GM18508 (cell line): ENCODE measurements at regions not wholly inside any gene's neighbourhood (a gene's known extent, or its start where the extent isn't known, plus 50 kb on each side); places are given as distances from the start of the nearest gene placed in this dataset.

Experiments used
- ATAC-seq: cut with Tn5 transposase; IDR thresholded peaks from one replicate; pipeline ENCODE4 v1.9.1; 2021; ENCODE audit warnings: moderate number of reproducible peaks; ENCODE audit not compliant: insufficient read depth, unreplicated experiment

- no peak for ATAC-seq
Observed at GRCh38 chr18:27414682-27415081, 229.6 kb upstream of the CHST9 start.

GRCh38 chr18:27413495-27414401 is 228.6 kb upstream of the CHST9 start:
- ATAC-seq, result no peak

DNA sequence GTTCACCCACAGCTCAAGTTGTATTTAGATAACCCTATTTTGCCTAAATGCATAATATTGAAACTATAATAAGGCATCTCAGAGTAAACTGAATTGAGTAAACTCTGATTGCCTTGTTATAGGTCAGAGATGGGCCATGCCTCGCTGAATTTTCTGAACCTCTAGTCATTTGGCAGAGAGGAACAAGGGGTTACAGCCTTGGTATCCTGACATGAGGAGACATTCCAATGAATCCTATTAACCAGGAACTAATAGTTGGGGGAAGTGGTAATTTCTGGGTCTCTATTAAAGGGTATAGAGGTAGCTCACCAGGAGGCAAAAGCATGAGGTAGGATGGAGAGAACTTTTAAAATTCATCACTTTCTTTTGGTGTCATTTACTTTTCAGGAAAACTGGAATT is 227.4 kb upstream of the CHST9 start:
- ATAC-seq, result no peak

DNA sequence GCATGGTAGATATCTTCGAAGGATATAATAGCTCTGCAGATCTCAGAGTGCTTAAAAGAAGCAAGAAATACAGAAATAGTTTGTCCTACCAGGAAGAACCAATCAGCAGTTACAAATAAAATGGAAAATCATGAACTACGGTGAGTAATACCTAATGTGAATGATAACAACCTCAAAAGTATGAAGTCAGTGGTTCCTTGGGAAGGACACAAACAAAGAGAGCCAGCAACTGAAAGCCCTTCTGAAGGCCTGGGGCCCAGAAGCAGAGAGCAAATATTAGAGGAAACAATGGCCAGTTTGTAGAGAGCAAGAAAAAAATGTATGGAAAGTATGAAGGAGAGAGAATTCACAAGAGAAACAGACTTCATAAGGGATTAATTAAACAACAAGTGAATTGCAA is 226.8 kb upstream of the CHST9 start:
- no peak for ATAC-seq

- no peak for ATAC-seq
Observed at GRCh38 chr18:27411013-27411412, 225.9 kb upstream of the CHST9 start.

- no peak for ATAC-seq
Observed at GRCh38 chr18:27404855-27405254, 219.7 kb upstream of the CHST9 start.

DNA sequence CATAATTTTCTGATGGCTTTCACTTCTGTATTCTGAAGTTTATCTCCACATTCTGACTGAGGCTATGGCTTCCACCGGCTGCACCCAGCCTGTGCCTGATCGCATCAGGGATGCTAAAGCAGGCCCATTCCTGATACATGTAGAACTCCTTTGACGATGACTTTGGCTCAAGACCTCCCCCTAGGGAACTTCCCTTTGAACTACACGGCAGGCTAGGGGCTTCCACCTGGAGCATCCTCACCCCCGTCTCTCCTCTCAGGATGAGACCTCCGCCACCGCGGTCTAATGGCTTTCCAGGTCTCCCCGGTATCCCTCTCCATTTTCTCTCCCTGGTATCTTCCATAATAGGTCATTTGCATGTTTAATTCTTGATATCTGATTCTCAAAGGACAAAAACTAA is 214.9 kb upstream of the CHST9 start:
- ATAC-seq, result no peak

- no peak for ATAC-seq
Observed at GRCh38 chr18:27395752-27396151, 210.6 kb upstream of the CHST9 start.

GRCh38 chr18:27394687-27395086 is 209.6 kb upstream of the CHST9 start:
- ATAC-seq, result no peak

DNA sequence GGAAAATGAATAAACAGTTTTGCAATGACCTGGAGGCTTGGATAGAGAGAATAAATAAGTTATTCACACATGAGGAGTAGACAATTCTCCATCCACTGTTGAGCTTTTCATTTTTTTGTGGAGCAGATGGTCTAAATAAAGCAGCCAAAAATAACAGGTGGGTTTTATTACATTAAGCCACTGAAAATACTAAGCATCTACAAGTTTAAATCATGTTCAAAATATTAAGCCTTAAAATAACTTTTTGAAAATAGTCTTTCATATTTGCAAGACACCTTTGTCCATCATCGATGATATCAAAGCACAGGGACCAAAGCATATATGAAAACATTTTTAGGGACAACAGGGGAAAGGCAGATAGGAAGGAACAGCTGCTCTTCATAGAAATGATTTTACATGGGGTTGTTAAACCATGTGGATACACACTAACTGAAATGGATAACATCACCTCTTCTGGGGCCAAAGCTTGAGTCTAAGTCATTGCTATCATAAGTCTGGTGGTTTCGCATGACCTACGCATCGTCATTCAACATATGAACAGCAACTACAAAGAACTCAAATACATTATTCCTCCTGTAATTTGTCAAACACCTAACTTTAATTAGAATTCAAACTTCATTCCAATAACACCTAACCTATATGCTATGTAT is 197.6 kb upstream of the CHST9 start:
- ATAC-seq, result no peak

DNA sequence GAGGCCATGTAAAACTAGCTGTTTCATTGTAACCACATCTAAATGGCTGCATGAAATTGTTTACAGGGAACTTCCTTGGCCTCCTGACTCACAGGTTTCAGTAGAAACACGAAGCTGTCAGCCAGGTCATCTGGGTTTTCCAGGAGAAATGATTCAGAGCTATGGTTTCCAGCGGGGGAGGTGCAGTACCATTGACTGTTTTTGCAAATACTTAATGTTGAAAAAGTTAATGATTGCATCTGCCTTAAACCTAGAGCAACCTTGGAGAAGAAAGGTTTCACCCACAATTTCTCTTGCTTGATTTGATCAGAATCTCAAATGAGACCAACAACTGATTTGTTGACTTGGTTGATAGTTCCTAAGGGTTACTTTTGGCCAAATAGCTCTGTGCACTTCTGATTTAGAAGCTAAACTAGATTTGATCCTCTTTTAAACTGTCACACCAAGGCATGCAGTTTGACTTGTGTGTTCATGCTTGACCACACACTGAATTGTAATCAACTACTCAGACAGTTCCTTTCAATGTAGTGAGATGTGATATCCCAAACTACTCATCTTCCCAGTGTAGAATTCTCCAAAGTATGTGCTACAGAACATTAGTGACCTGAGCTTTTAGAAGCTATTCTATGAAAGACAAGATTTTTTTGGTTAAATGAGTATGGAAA is 193.5 kb upstream of the CHST9 start:
- ATAC-seq, result no peak

DNA sequence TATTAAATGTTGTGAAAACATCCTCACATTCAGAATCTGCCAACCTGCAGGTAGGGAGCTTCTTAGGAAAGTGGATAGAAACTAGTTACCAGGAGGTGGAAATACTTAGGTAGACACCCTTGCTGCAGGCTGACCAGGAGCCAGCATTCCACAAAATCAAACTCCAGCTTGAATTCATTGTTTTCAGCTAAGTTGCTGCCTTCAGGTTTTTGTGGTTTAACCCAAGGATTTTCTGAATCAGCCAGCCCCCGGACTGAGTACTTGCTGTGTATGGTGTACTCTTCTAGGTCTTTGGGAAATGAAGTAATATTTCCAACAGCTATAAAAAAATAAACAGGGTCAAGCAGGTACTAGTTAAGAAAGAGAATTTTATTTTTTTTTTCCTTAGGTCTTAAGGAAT is 192.1 kb upstream of the CHST9 start:
- no peak for ATAC-seq

- no peak for ATAC-seq
Observed at GRCh38 chr18:27372386-27372785, 187.3 kb upstream of the CHST9 start.

- no peak for ATAC-seq
Observed at GRCh38 chr18:27366665-27367064, 181.6 kb upstream of the CHST9 start.

DNA sequence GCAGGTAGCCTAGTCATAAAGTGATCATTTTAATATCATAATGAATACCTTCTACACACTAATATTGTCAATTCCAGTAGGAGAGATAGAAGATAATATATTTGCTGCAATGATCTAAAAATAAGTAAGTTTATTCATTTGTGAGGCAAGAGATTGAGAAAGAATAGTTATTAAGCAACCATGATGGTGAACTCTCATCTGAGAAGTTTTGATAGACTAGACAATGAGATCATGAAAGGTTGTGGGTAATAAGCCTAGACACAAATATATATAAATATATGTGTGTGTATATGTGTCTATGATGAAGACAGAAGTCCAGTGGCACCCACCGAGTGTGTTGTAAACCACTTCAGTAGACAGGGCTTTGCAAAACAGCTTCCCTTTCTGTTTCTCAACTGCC is 181.0 kb upstream of the CHST9 start:
- ATAC-seq, result no peak

DNA sequence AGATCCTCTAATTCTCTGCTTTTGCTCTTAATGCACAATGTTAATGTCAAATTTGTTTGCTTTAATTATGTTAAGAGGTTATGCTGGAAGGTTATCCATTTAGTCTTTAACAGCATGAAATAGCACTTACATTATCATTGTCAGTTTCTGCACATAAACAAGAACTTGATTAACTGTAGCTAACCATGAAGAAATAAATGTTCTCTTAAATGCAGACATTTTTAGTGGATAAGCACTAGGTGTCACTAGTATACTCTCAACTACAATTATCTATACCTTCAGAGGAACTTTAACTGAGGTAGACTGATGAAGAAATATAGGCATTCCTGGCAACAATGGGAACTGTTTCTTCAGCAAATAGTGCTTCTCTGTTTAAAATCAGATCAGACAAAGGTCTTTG is 178.8 kb upstream of the CHST9 start:
- ATAC-seq, result no peak

- ATAC-seq, result no peak
Observed at GRCh38 chr18:27361477-27361876, 176.4 kb upstream of the CHST9 start.

DNA sequence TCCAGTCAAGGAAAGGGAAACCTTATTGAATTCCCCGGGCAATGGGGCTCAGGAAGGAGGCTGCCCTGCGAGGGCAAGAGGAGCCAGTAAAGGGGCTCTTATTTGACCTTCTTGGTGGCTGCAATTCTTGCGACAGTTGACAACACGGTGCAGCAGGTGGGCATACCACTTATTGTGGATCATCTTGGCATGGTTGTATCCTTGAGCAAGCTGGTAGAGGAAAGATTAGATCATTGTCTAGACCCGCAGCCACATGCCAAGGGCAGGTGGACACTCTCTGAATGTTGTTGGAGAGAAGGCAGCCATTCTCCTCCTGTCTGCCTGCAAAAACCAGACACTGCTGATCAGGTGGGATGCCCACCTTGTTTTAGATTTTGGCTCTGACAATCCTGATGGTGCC is 170.2 kb upstream of the CHST9 start:
- ATAC-seq, result no peak

GRCh38 chr18:27353273-27353672 is 168.2 kb upstream of the CHST9 start:
- ATAC-seq, result no peak

- no peak for ATAC-seq
Observed at GRCh38 chr18:27349284-27349882, 164.3 kb upstream of the CHST9 start.

- no peak for ATAC-seq
Observed at GRCh38 chr18:27331606-27332005, 146.5 kb upstream of the CHST9 start.
